K562 (cell line): ENCODE measurements at regions not wholly inside any gene's neighbourhood (a gene's known extent, or its start where the extent isn't known, plus 50 kb on each side); places are given as distances from the start of the nearest gene placed in this dataset.

Experiments used
- ATAC-seq: fragments of 200-7000 bp; cut with Tn5 transposase; 3 replicates; pipeline ENCODE4 v1.9.1; 2020; ENCODE audit warnings: moderate library complexity
- BruUV-seq: library from RNA; stranded (reverse); fragments of 400-500 nt; replicated peaks from 2 replicates; lab custom pipeline; 2021; lab: Mats Ljungman, UMichigan
- CTCF ChIA-PET: fragments of 300-600 bp; formaldehyde crosslinking; extraction: SDS; loops from one replicate; lab custom pipeline; 2021; ENCODE audit warnings: low intra/inter-chr PET ratio; lab: Yijun Ruan, JAX
- POLR2A ChIA-PET: fragments of 300-600, 350-650 bp; sonication (Branson Sonifier 250); formaldehyde crosslinking; extraction: SDS; loops from one replicate; lab custom pipeline; 2021; ENCODE audit warnings: antibody characterized with exemption, inconsistent platforms; lab: Yijun Ruan, JAX
- DNase-seq, 4 experiments: peaks; one replicate each; pipeline versions ENCODE4 v3.0.0 to v3.0.0-alpha.2; 2011 to 2018; ENCODE audit warnings: low spot score in 3 of 4, mixed read lengths in 3 of 4; ENCODE audit errors: extremely low read depth in 1 of 4
- FAIRE-seq: peaks from 2 replicates; lab custom pipeline; 2011; peaks lifted over from hg19 to GRCh38; lab: Jason Lieb, UNC
- H2AFZ ChIP-seq: 2 replicates; pipeline ENCODE4 v1.6.0; 2011; ENCODE audit warnings: low read depth, low read length, control low read depth, inconsistent platforms
- H3K27ac ChIP-seq: fragments of 200-600 bp; 3 replicates; pipeline ENCODE4 v1.8.0; 2011; ENCODE audit warnings: low read depth, mild to moderate bottlenecking, control low read depth, inconsistent platforms, low read length, moderate library complexity, mixed read lengths; ENCODE audit errors: extremely low read depth
- H3K27me3 ChIP-seq, 2 experiments: fragments of 300-600 bp in 1 of 2; 2 replicates in 1 of 2; 3 replicates in 1 of 2; pipeline versions ENCODE4 v1.6.0 to v1.8.0; 2011; ENCODE audit warnings: inconsistent platforms in 2 of 2, low read length in 2 of 2, mild to moderate bottlenecking in 1 of 2, mixed read lengths in 1 of 2, moderate library complexity in 1 of 2; ENCODE audit not compliant: control insufficient read depth in 2 of 2, insufficient read depth in 2 of 2
- H3K36me3 ChIP-seq: fragments of 300-600 bp; 3 replicates; pipeline ENCODE4 v1.8.0; 2011; ENCODE audit warnings: mild to moderate bottlenecking, low read length, inconsistent platforms; ENCODE audit not compliant: control insufficient read depth, insufficient read depth
- H3K4me1 ChIP-seq, 2 experiments: fragments of 200-600 bp in 1 of 2; replicated peaks in 1 of 2; 2 replicates in 1 of 2; 3 replicates in 1 of 2; pipeline versions ENCODE4 v1.5.1 to v1.8.0; 2011; ENCODE audit warnings: inconsistent platforms in 2 of 2, low read length in 2 of 2, mild to moderate bottlenecking in 1 of 2, mixed read lengths in 1 of 2, moderate library complexity in 1 of 2; ENCODE audit not compliant: control insufficient read depth in 2 of 2, insufficient read depth in 2 of 2
- H3K4me2 ChIP-seq: 2 replicates; pipeline ENCODE4 v1.6.1; 2011; ENCODE audit warnings: low read length, control low read depth, inconsistent platforms, mixed read lengths; ENCODE audit not compliant: insufficient read depth
- H3K4me3 ChIP-seq: fragments of 200-600 bp; sonication (generic), shearing (Covaris generic); 2 replicates; pipeline ENCODE4 v1.5.1; 2016; ENCODE audit warnings: control low read depth, inconsistent platforms
- H3K79me2 ChIP-seq: fragments of 200-600 bp; 3 replicates; pipeline ENCODE4 v1.8.0; 2011; ENCODE audit warnings: low read length, inconsistent platforms; ENCODE audit not compliant: control insufficient read depth, insufficient read depth
- H3K9ac ChIP-seq, 2 experiments: 2 replicates each; pipeline versions ENCODE4 v1.6.0 to v1.6.1; 2011; ENCODE audit warnings: low read depth in 2 of 2, low read length in 2 of 2, control low read depth in 1 of 2, inconsistent platforms in 1 of 2, mild to moderate bottlenecking in 1 of 2, mixed read lengths in 1 of 2; ENCODE audit not compliant: insufficient read depth in 1 of 2
- H3K9me1 ChIP-seq: one replicate; pipeline ENCODE4 v1.6.0; 2011; ENCODE audit warnings: inconsistent platforms, mild to moderate bottlenecking, low read length, moderate library complexity; ENCODE audit not compliant: control insufficient read depth, insufficient read depth
- H3K9me3 ChIP-seq: replicated peaks from 2 replicates; pipeline ENCODE4 v1.5.1; 2011; ENCODE audit warnings: low read depth, low read length, inconsistent platforms; ENCODE audit not compliant: control insufficient read depth, insufficient read depth
- H4K20me1 ChIP-seq: replicated peaks from 2 replicates; pipeline ENCODE4 v1.6.1; 2011; ENCODE audit warnings: low read length, inconsistent platforms, mixed read lengths; ENCODE audit not compliant: control insufficient read depth, insufficient read depth
- CREBBP ChIP-seq: IDR thresholded peaks from one replicate; pipeline ENCODE4 v1.6.1; 2012; ENCODE audit warnings: low read depth, mild to moderate bottlenecking, control low read depth, inconsistent platforms, low read length
- JUNB ChIP-seq: fragments of 450-650 bp; formaldehyde crosslinking; conservative IDR thresholded peaks from 2 replicates; pipeline ENCODE4 v1.4.0; 2020; ENCODE audit warnings: mild to moderate bottlenecking
- KAT2B ChIP-seq: IDR thresholded peaks from one replicate; pipeline ENCODE4 v1.6.1; 2012; ENCODE audit warnings: low read depth, mild to moderate bottlenecking, control low read depth, inconsistent platforms, low read length, moderate library complexity
- NR2F6 ChIP-seq: fragments of 450-650 bp; formaldehyde crosslinking; IDR thresholded peaks from 2 replicates; pipeline ENCODE4 v1.4.0; 2020; ENCODE audit warnings: mild to moderate bottlenecking
- PPARD ChIP-seq: fragments of 250-450 bp; sonication (Bioruptor Pico); IDR thresholded peaks from 2 replicates; pipeline ENCODE4 v1.8.0; 2022; ENCODE audit warnings: inconsistent platforms, mild to moderate bottlenecking, moderate library complexity
- SREBF2 ChIP-seq: sonication (generic); formaldehyde crosslinking; IDR thresholded peaks from 2 replicates; pipeline ENCODE4 v1.4.0; 2020; ENCODE audit warnings: mild to moderate bottlenecking, missing genetic modification reagents
- TEAD4 ChIP-seq, 2 experiments: sonication (generic) in 1 of 2; formaldehyde crosslinking in 1 of 2; IDR thresholded peaks; 2 replicates each; pipeline versions ENCODE4 v1.6.1 to v1.8.0; 2012 to 2022; ENCODE audit warnings: borderline replicate concordance in 1 of 2, inconsistent platforms in 1 of 2, low read length in 1 of 2, mild to moderate bottlenecking in 1 of 2, missing genetic modification reagents in 1 of 2
- ZMIZ1 ChIP-seq, 2 experiments: fragments of 150-350 bp in 1 of 2; IDR thresholded peaks; 2 replicates each; pipeline ENCODE4 v1.6.1; 2012 to 2016; ENCODE audit warnings: low read depth in 2 of 2, low read length in 2 of 2, mild to moderate bottlenecking in 1 of 2, moderate library complexity in 1 of 2
- ZNF274 ChIP-seq: IDR thresholded peaks from 2 replicates; pipeline ENCODE4 v1.6.1; 2011; ENCODE audit warnings: low read depth, mild to moderate bottlenecking, low read length, moderate library complexity, borderline replicate concordance
- WGBS: fragments of 100-300 bp; shearing (Covaris generic); methylation state at CpG from one replicate; pipeline ENCODE4 v1.1.6; 2016; ENCODE audit warnings: low coverage, mixed read lengths; ENCODE audit not compliant: insufficient coverage; ENCODE audit errors: missing lambda C conversion rate; 5-methylcytosine and 5-hydroxymethylcytosine counted together
- in situ Hi-C: fragments of 300-500 bp; cut with MboI; formaldehyde crosslinking; loops from 4 replicates; pipeline ENCODE4 v1.15.0; 2018; ENCODE audit warnings: inconsistent platforms, mixed read lengths
- intact Hi-C: fragments of 100-400 bp; cut with micrococcal nuclease; formaldehyde crosslinking; loops from 2 replicates; pipeline ENCODE4 v1.14.2; 2022
- TF ChIP-seq, protein P1 (sequence below), 2 experiments: fragments of 450-650 bp; IDR thresholded peaks; 2 replicates each; pipeline ENCODE4 v1.6.1; 2018; ENCODE audit warnings: mild to moderate bottlenecking in 2 of 2, low read depth in 1 of 2; ENCODE audit not compliant: partially characterized antibody in 2 of 2
- TF ChIP-seq, protein P2 (sequence below): fragments of 250-450 bp; sonication (Bioruptor Pico); IDR thresholded peaks from 2 replicates; pipeline ENCODE4 v1.8.0; 2022; ENCODE audit warnings: inconsistent platforms

GRCh38 chr1:187838335-187839293 lies 1009.9 kb downstream of the PLA2G4A start:
- Histone ChIP-seq H3K4me2 (no peak overlapping the region), H3K79me2 (no peaks in the 10 kb centered on the region), H3K4me1 (no peaks in the 10 kb centered on the region), H4K20me1 (no peaks in the 10 kb centered on the region), H3K36me3 (no peaks in the 10 kb centered on the region), H3K27me3 (no peaks in the 10 kb centered on the region), H2AFZ (no peak overlapping the region), H3K27ac (no peak overlapping the region), H3K4me3 (no peak overlapping the region), H3K9me1 (no peaks in the 10 kb centered on the region), H3K9ac (no peak overlapping the region), H3K9me3 (no peaks in the 10 kb centered on the region; the same call in 1 of the 2 replicates)
- DNase-seq (no peak), ATAC-seq (no peak), FAIRE-seq (no peak)
- WGBS = under 1% methylated on average over 7 of the region's 7 CpGs
- CTCF ChIA-PET = no interaction called here
- in situ Hi-C loops (no loop called here), intact Hi-C loops (no loop called here)
- POLR2A ChIA-PET = no interaction called here
- no TSS peak for BruUV-seq
- TF ChIP-seq SREBF2 = no peak
- TF ChIP-seq, protein P1, sequence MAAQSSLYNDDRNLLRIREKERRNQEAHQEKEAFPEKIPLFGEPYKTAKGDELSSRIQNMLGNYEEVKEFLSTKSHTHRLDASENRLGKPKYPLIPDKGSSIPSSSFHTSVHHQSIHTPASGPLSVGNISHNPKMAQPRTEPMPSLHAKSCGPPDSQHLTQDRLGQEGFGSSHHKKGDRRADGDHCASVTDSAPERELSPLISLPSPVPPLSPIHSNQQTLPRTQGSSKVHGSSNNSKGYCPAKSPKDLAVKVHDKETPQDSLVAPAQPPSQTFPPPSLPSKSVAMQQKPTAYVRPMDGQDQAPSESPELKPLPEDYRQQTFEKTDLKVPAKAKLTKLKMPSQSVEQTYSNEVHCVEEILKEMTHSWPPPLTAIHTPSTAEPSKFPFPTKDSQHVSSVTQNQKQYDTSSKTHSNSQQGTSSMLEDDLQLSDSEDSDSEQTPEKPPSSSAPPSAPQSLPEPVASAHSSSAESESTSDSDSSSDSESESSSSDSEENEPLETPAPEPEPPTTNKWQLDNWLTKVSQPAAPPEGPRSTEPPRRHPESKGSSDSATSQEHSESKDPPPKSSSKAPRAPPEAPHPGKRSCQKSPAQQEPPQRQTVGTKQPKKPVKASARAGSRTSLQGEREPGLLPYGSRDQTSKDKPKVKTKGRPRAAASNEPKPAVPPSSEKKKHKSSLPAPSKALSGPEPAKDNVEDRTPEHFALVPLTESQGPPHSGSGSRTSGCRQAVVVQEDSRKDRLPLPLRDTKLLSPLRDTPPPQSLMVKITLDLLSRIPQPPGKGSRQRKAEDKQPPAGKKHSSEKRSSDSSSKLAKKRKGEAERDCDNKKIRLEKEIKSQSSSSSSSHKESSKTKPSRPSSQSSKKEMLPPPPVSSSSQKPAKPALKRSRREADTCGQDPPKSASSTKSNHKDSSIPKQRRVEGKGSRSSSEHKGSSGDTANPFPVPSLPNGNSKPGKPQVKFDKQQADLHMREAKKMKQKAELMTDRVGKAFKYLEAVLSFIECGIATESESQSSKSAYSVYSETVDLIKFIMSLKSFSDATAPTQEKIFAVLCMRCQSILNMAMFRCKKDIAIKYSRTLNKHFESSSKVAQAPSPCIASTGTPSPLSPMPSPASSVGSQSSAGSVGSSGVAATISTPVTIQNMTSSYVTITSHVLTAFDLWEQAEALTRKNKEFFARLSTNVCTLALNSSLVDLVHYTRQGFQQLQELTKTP (IDR thresholded peaks at IDR 0.05; ENCODE audit: low read depth in 1 of 2, partially characterized antibody in 2 of 2) = no peak
- no peak for TF ChIP-seq NR2F6 (CRISPR knock-in tag)
- TF ChIP-seq JUNB (CRISPR knock-in tag) = no peak
- no peak for TF ChIP-seq PPARD (CRISPR knock-in tag)
- TF ChIP-seq KAT2B = no peak
- TF ChIP-seq ZNF274 = no peak
- TF ChIP-seq, protein P2, sequence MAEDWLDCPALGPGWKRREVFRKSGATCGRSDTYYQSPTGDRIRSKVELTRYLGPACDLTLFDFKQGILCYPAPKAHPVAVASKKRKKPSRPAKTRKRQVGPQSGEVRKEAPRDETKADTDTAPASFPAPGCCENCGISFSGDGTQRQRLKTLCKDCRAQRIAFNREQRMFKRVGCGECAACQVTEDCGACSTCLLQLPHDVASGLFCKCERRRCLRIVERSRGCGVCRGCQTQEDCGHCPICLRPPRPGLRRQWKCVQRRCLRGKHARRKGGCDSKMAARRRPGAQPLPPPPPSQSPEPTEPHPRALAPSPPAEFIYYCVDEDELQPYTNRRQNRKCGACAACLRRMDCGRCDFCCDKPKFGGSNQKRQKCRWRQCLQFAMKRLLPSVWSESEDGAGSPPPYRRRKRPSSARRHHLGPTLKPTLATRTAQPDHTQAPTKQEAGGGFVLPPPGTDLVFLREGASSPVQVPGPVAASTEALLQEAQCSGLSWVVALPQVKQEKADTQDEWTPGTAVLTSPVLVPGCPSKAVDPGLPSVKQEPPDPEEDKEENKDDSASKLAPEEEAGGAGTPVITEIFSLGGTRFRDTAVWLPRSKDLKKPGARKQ (CRISPR knock-in tag) = no peak
- no peak for TF ChIP-seq CREBBP
- TF ChIP-seq ZMIZ1 (IDR thresholded peaks at IDR 0.05; ENCODE audit: low read depth in 2 of 2, low read length in 2 of 2) = no peak
- no peak for TF ChIP-seq TEAD4 (IDR thresholded peaks at IDR 0.05; ENCODE audit: low read length)
- TF ChIP-seq TEAD4 (CRISPR knock-in tag; IDR thresholded peaks at IDR 0.05; ENCODE audit: borderline replicate concordance) = no peak
